ENCODE measurements at regions not wholly inside any gene's neighbourhood (a gene's known extent, or its start where the extent isn't known, plus 50 kb on each side); places are given as distances from the start of the nearest gene placed in this dataset.
"Not testable (repeated sequence)": the region's sequence is repeated elsewhere in the genome, so short reads cannot be mapped to it uniquely, and the experiment has no call there.

- no peak for DNase-seq
- peaks cover 0 to 3% (median 0%) of the 10 kb centered on the region in 3 donors for H3K36me3 Mint-ChIP-seq
- H3K27me3 Mint-ChIP-seq (ENCODE audit: low read depth in 3 of 3), result no peaks in the 10 kb centered on the region
- H3K9me3 Mint-ChIP-seq, result peaks cover 6 to 49% (median 17%) of the 10 kb centered on the region in 6 donors
- H3K4me3 Mint-ChIP-seq, result no peak overlapping the region
- H3K4me1 Mint-ChIP-seq, result no peaks in the 10 kb centered on the region
- H3K27ac Mint-ChIP-seq, result no peak overlapping the region
Observed at GRCh38 chr1:68705466-68705865, 208.6 kb upstream of the DEPDC1 start.

- peaks cover 9 to 57% (median 17%) of the 10 kb centered on the region in 6 donors for H3K9me3 Mint-ChIP-seq
- no peak overlapping the region for H3K27ac Mint-ChIP-seq
- DNase-seq, result no peak
- no peaks in the 10 kb centered on the region for H3K4me1 Mint-ChIP-seq
- no peaks in the 10 kb centered on the region for H3K27me3 Mint-ChIP-seq (ENCODE audit: low read depth in 3 of 3)
- peaks cover 0 to 3% (median 0%) of the 10 kb centered on the region in 3 donors for H3K36me3 Mint-ChIP-seq
- H3K4me3 Mint-ChIP-seq, result no peak overlapping the region
Observed at GRCh38 chr1:68706639-68707317, 209.9 kb upstream of the DEPDC1 start.

- H3K9me3 Mint-ChIP-seq, result peaks cover 0 to 19% (median 7%) of the 10 kb centered on the region in 6 donors
- DNase-seq, result no peak
- H3K4me1 Mint-ChIP-seq, result no peaks in the 10 kb centered on the region
- peaks cover 0 to 1% (median 0%) of the 10 kb centered on the region in 3 donors for H3K27me3 Mint-ChIP-seq (ENCODE audit: low read depth in 3 of 3)
- no peak overlapping the region for H3K27ac Mint-ChIP-seq
- H3K36me3 Mint-ChIP-seq, result no peaks in the 10 kb centered on the region
- H3K4me3 Mint-ChIP-seq, result no peak overlapping the region
Observed at GRCh38 chr1:68717330-68717729, 220.4 kb upstream of the DEPDC1 start.

- Mint-ChIP-seq H3K4me3 (no peak overlapping the region), H3K27me3 (ENCODE audit: low read depth in 3 of 3) (no peaks in the 10 kb centered on the region), H3K27ac (no peak overlapping the region), H3K36me3 (no peaks in the 10 kb centered on the region), H3K4me1 (no peaks in the 10 kb centered on the region), H3K9me3 (peaks cover 0 to 19% (median 5%) of the 10 kb centered on the region in 6 donors)
- no peak for DNase-seq
Observed at GRCh38 chr1:68720476-68720875, 223.6 kb upstream of the DEPDC1 start.

- Mint-ChIP-seq H3K36me3 (no peaks in the 10 kb centered on the region), H3K9me3 (peaks cover 0 to 18% (median 5%) of the 10 kb centered on the region in 6 donors), H3K4me1 (no peaks in the 10 kb centered on the region), H3K4me3 (no peak overlapping the region), H3K27ac (no peak overlapping the region), H3K27me3 (ENCODE audit: low read depth in 3 of 3) (no peaks in the 10 kb centered on the region)
- DNase-seq, result no peak
Observed at GRCh38 chr1:68723791-68724190, 226.9 kb upstream of the DEPDC1 start.

GRCh38 chr1:68725001-68725752, 228.3 kb upstream of the DEPDC1 start:
- DNase-seq, result no peak
- Mint-ChIP-seq H3K36me3 (peaks cover 0 to 5% (median 0%) of the 10 kb centered on the region in 3 donors), H3K27me3 (ENCODE audit: low read depth in 3 of 3) (no peaks in the 10 kb centered on the region), H3K4me1 (no peaks in the 10 kb centered on the region), H3K27ac (no peak overlapping the region), H3K4me3 (no peak overlapping the region), H3K9me3 (peaks cover 3 to 10% (median 6%) of the 10 kb centered on the region in 6 donors)

GRCh38 chr1:68739486-68739885, 242.6 kb upstream of the DEPDC1 start:
- not testable (repeated sequence) for H3K4me1 Mint-ChIP-seq; H3K36me3 Mint-ChIP-seq; H3K27ac Mint-ChIP-seq; H3K27me3 Mint-ChIP-seq (ENCODE audit: low read depth in 3 of 3); DNase-seq; H3K4me3 Mint-ChIP-seq
- peaks cover 4 to 34% (median 20%) of the 10 kb centered on the region in 6 donors for H3K9me3 Mint-ChIP-seq

DNA sequence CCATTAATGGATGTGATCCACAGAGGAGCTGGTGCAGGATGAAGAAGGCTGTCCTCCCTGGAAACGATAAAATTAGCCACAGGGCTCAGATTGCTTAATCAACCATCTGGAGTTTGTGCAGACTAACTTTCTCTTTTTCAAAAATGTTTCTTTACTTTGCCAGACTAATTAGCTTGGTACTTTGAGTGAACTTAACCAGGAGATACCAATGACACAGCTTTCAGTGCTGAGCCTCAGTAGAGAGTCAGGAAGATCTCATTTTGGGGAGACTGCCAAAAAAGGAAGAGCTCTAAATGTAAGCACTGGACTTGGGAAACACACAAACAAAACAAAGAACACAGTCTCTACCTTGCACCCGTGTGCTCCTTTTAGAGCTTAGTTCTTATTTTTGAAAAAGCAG, 248.1 kb upstream of the DEPDC1 start:
- H3K27ac Mint-ChIP-seq, result no peak overlapping the region
- H3K4me3 Mint-ChIP-seq, result no peak overlapping the region
- peaks cover 0 to 4% (median 0%) of the 10 kb centered on the region in 3 donors for H3K36me3 Mint-ChIP-seq
- peaks cover 14 to 45% (median 27%) of the 10 kb centered on the region in 6 donors for H3K9me3 Mint-ChIP-seq
- no peaks in the 10 kb centered on the region for H3K4me1 Mint-ChIP-seq
- H3K27me3 Mint-ChIP-seq (ENCODE audit: low read depth in 3 of 3), result peaks cover 0 to 3% (median 0%) of the 10 kb centered on the region in 3 donors
- DNase-seq, result no peak

- Mint-ChIP-seq H3K9me3 (peaks cover 16 to 43% (median 25%) of the 10 kb centered on the region in 6 donors), H3K36me3 (peaks cover 0 to 4% (median 0%) of the 10 kb centered on the region in 3 donors), H3K27ac (no peak overlapping the region), H3K4me3 (no peak overlapping the region), H3K27me3 (ENCODE audit: low read depth in 3 of 3) (peaks cover 0 to 3% (median 0%) of the 10 kb centered on the region in 3 donors), H3K4me1 (no peaks in the 10 kb centered on the region)
- DNase-seq, result no peak
Observed at GRCh38 chr1:68745451-68745850, 248.6 kb upstream of the DEPDC1 start.

DNA sequence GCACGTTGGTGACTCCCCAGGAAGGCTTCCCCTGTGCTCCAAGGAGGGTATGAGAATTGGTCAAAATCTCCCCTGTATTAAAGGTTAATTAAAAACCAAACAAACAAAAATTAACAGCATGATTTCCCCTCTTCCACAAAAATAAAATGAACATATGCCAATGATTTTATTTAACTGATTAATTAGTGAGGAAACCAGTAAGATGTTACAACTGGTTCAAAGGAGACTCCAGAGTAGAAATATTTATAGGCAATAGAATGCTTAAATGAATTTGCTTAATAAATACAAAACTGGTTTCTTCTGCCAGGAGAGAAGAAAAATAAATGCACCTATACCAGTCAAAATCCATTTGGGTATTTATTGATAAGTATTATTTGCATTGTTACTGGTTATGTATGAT, 249.5 kb upstream of the DEPDC1 start:
- Mint-ChIP-seq H3K4me3 (no peak overlapping the region), H3K4me1 (no peaks in the 10 kb centered on the region), H3K27me3 (ENCODE audit: low read depth in 3 of 3) (peaks cover 0 to 3% (median 0%) of the 10 kb centered on the region in 3 donors), H3K36me3 (peaks cover 0 to 4% (median 0%) of the 10 kb centered on the region in 3 donors), H3K27ac (no peak overlapping the region), H3K9me3 (peaks cover 10 to 36% (median 19%) of the 10 kb centered on the region in 6 donors)
- DNase-seq, result no peak

DNA sequence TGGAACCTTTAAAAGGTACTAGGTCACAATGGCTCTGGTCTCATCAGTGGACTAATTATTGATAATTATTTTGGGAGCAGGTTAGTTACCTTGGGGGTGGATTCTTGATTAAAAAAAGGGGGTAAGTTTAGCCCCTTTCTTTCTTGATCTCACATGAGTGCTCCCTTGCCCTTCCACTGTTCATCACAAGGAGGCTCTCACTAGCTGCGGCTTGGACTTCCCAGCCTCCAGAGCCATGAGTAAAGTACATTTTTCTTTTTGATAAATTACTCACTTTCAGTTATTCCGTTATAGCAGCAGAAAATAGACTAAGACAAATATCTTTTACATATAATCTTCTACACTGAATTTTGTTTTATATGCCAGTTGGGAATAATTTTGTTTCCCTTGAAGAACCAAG, 254.8 kb upstream of the DEPDC1 start:
- no peak overlapping the region for H3K27ac Mint-ChIP-seq
- peaks cover 4 to 34% (median 16%) of the 10 kb centered on the region in 6 donors for H3K9me3 Mint-ChIP-seq
- H3K27me3 Mint-ChIP-seq (ENCODE audit: low read depth in 3 of 3), result peaks cover 0 to 2% (median 0%) of the 10 kb centered on the region in 3 donors
- H3K4me1 Mint-ChIP-seq, result no peaks in the 10 kb centered on the region
- no peak overlapping the region for H3K4me3 Mint-ChIP-seq
- no peaks in the 10 kb centered on the region for H3K36me3 Mint-ChIP-seq
- no peak for DNase-seq

DNA sequence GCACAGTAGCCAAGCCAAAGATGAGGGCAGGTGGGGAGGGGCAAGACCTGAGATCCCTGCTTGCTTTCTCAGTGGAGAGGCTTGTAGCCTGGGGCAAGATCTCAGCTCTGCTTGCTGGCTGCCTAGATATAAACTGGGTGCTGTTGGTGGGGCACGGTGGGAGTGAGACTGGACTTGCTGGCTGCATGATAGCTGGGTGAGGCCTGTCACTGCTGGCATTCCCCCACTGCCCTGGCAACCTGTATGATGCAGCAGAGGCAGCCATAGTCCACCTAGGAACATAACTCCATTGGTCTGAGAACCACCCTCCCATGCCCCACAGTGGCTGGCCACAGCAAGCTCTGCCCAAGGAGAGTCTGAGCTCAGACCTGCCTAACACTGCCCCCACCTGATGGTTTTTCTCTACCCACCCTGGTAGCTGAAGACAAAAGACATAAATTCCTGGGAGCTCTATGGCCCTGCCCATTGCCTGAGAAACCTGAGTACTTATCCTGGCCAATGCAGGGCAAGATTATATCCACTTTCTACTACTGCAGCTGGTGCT, 261.9 kb upstream of the DEPDC1 start:
- H3K27ac Mint-ChIP-seq, result no peak overlapping the region
- peaks cover 0 to 2% (median 0%) of the 10 kb centered on the region in 3 donors for H3K27me3 Mint-ChIP-seq (ENCODE audit: low read depth in 3 of 3)
- H3K9me3 Mint-ChIP-seq, result peaks cover 17 to 55% (median 27%) of the 10 kb centered on the region in 6 donors
- peaks cover 0 to 2% (median 0%) of the 10 kb centered on the region in 3 donors for H3K36me3 Mint-ChIP-seq
- H3K4me3 Mint-ChIP-seq, result no peak overlapping the region
- no peaks in the 10 kb centered on the region for H3K4me1 Mint-ChIP-seq
- no peak for DNase-seq

DNA sequence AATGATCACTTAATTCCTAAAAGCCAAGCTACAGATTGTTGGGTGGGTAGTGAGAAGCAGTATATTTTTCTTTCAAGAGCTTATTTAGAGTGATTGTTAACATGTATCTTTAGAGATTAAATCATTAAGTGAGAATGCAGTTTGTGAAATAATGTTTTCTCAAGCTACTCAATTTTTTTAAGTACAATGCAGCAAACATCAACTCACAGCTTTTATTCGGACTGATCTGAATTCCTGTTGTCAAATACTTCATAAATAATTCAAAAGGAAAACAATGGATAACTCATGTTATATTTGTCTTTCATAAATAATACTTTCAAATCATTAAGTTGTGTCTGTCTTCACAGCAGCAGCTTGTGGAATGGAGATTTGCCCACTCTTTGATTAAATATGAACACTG, 271.1 kb upstream of the DEPDC1 start:
- H3K4me3 Mint-ChIP-seq, result no peak overlapping the region
- H3K9me3 Mint-ChIP-seq, result peaks cover 7 to 32% (median 12%) of the 10 kb centered on the region in 6 donors
- H3K36me3 Mint-ChIP-seq, result no peaks in the 10 kb centered on the region
- DNase-seq, result no peak
- no peak overlapping the region for H3K27ac Mint-ChIP-seq
- no peaks in the 10 kb centered on the region for H3K4me1 Mint-ChIP-seq
- no peaks in the 10 kb centered on the region for H3K27me3 Mint-ChIP-seq (ENCODE audit: low read depth in 3 of 3)

DNA sequence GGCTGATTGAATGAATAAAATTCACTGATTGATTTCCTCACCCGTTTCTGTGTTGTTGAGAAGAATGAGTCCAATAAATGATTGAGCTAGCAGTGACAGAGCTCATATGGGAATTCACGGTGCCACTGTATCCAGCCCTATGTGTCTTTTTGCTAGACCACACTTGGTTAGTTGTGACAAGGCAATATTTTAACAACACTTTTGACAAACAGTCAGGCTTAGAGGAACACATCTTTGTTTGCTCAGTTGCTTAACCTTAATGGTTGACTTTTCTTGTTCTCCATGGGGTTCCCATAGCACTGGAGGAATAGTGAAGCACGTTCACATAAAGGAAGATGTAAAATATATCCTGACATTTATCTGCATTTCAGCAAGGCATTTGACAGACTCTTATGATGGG, 273.9 kb upstream of the DEPDC1 start:
- no peak overlapping the region for H3K4me3 Mint-ChIP-seq
- no peaks in the 10 kb centered on the region for H3K4me1 Mint-ChIP-seq
- no peak overlapping the region for H3K27ac Mint-ChIP-seq

More for the DNA sequence above, 273.9 kb upstream of the DEPDC1 start:
- no peak for DNase-seq
- Mint-ChIP-seq H3K36me3 (no peaks in the 10 kb centered on the region), H3K27me3 (ENCODE audit: low read depth in 3 of 3) (no peaks in the 10 kb centered on the region), H3K9me3 (peaks cover 2 to 40% (median 10%) of the 10 kb centered on the region in 6 donors)

Measured in immature natural killer cell (primary cell).